Choroid plexus epithelial cell (primary cell): ENCODE measurements at regions not wholly inside any gene's neighbourhood (a gene's known extent, or its start where the extent isn't known, plus 50 kb on each side); places are given as distances from the start of the nearest gene placed in this dataset.

ENCODE experiments used
- DNase-seq: peaks from one replicate; pipeline ENCODE4 v3.0.0-alpha.2; 2010; ENCODE audit warnings: low read depth
- H3K4me3 ChIP-seq: 2 replicates; pipeline ENCODE4 v1.5.1; 2011; ENCODE audit warnings: low read depth, mild to moderate bottlenecking, control low read depth, low read length, moderate library complexity
- TF ChIP-seq, protein P1 (sequence below): conservative IDR thresholded peaks from 2 replicates; pipeline ENCODE4 v1.5.1; 2011; ENCODE audit warnings: low read depth, mild to moderate bottlenecking, control low read depth, inconsistent platforms, low read length, moderate library complexity

DNA sequence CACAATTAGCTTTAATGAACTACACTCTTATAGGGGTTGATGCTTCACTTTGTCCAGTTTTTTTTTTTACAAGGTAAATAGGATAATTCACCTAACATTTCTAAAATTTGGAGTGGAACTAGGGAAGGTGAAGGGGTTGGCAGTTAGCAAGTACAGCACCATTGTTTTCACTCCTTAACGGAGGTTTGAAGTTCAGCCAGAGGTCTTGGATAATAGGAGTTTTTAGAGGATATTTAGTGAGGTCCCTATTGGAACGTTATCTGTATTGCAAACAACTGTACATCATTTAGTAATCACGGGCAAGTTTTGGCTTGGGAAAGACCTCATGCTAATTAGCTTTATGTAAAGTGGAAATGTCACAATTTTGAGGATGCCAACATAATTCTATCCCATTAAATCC is 52.3 kb upstream of the TBX18 start:
- H3K4me3 ChIP-seq = no peak overlapping the region
- TF ChIP-seq, protein P1, sequence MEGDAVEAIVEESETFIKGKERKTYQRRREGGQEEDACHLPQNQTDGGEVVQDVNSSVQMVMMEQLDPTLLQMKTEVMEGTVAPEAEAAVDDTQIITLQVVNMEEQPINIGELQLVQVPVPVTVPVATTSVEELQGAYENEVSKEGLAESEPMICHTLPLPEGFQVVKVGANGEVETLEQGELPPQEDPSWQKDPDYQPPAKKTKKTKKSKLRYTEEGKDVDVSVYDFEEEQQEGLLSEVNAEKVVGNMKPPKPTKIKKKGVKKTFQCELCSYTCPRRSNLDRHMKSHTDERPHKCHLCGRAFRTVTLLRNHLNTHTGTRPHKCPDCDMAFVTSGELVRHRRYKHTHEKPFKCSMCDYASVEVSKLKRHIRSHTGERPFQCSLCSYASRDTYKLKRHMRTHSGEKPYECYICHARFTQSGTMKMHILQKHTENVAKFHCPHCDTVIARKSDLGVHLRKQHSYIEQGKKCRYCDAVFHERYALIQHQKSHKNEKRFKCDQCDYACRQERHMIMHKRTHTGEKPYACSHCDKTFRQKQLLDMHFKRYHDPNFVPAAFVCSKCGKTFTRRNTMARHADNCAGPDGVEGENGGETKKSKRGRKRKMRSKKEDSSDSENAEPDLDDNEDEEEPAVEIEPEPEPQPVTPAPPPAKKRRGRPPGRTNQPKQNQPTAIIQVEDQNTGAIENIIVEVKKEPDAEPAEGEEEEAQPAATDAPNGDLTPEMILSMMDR = no peak
- DNase-seq = no peak

DNA sequence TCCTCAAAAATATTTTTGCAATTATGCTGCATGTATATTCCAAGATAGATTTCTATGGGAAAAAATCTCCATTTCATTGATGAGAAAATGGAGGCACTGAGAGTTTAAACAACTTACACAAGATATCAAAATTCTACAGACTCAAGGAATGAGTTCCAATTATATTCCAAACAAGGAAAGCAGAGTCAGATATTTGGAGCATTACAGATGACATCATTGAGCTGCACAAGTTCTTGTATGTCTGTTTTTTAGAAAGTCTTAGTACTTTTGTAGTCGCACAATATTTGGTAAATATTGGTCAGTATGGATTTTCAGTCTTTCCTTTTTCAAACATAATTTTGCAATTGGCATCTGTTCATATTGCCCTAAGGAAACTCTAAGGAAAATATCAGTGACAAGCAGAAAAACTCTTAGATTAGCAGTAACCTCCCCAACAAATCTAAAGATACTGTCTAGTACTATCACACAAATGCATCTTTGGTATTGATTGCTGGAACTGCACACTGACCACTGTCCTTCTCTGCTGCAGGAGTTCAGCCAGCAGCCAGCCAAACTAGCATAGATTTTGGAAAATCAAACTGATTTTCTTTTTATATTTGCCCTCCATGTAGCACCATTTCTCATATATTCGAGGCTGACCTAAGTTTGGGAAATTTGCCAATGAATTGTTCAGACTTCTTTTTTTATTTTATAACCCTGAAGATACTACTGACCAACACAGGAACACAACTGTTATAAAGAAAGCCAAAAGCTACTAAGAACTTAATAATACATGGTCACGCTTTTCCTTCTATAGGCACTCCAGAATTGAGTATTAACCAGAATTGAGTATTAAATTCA is 51.7 kb upstream of the TBX18 start:
- TF ChIP-seq, protein P1 = no peak
- H3K4me3 ChIP-seq = no peak overlapping the region
- peak; percentile 43 for DNase-seq
